Mesendoderm (in vitro differentiated cells): ENCODE measurements at regions not wholly inside any gene's neighbourhood (a gene's known extent, or its start where the extent isn't known, plus 50 kb on each side); places are given as distances from the start of the nearest gene placed in this dataset.

Experiments used
- DNase-seq: peaks from one replicate; pipeline ENCODE4 v3.0.0; 2013
- H2AK5ac ChIP-seq: 2 replicates; pipeline ENCODE4 v1.6.1; 2013; ENCODE audit warnings: low read length, inconsistent platforms
- H2BK120ac ChIP-seq: 2 replicates; pipeline ENCODE4 v1.6.1; 2013; ENCODE audit warnings: low read depth, mild to moderate bottlenecking, low read length, moderate library complexity, mixed read lengths
- H2BK15ac ChIP-seq: replicated peaks from 2 replicates; pipeline ENCODE4 v1.6.1; 2013; ENCODE audit warnings: low read depth, mild to moderate bottlenecking, moderate library complexity
- H2BK5ac ChIP-seq: 2 replicates; pipeline ENCODE4 v1.6.1; 2013; ENCODE audit warnings: low read length, inconsistent platforms
- H3K18ac ChIP-seq: 2 replicates; pipeline ENCODE4 v1.6.1; 2013; ENCODE audit warnings: mild to moderate bottlenecking, low read length, mixed read lengths
- H3K23ac ChIP-seq: one replicate; pipeline ENCODE4 v1.6.1; 2013; ENCODE audit warnings: low read length
- H3K27ac ChIP-seq: 2 replicates; pipeline ENCODE4 v1.5.1; 2013; ENCODE audit warnings: low read depth, mild to moderate bottlenecking, inconsistent platforms, low read length, moderate library complexity
- H3K27me3 ChIP-seq: 2 replicates; pipeline ENCODE4 v1.6.1; 2013; ENCODE audit warnings: low read length, control low read depth, mild to moderate bottlenecking, inconsistent platforms; ENCODE audit not compliant: insufficient read depth, poor library complexity
- H3K36me3 ChIP-seq: 2 replicates; pipeline ENCODE4 v1.6.1; 2013; ENCODE audit warnings: low read length, inconsistent platforms; ENCODE audit not compliant: control insufficient read depth, insufficient read depth
- H3K4ac ChIP-seq: one replicate; pipeline ENCODE4 v1.6.1; 2013; ENCODE audit warnings: low read depth, mild to moderate bottlenecking, low read length, moderate library complexity
- H3K4me1 ChIP-seq: 2 replicates; pipeline ENCODE4 v1.6.1; 2013; ENCODE audit warnings: low read depth, low read length, inconsistent platforms; ENCODE audit not compliant: control insufficient read depth
- H3K4me2 ChIP-seq: 2 replicates; pipeline ENCODE4 v1.6.1; 2013; ENCODE audit warnings: low read length
- H3K4me3 ChIP-seq: 2 replicates; pipeline ENCODE4 v1.5.1; 2013; ENCODE audit warnings: mild to moderate bottlenecking, low read length
- H3K56ac ChIP-seq: one replicate; pipeline ENCODE4 v1.6.1; 2013; ENCODE audit warnings: low read length
- H3K79me1 ChIP-seq: 2 replicates; pipeline ENCODE4 v1.6.1; 2013; ENCODE audit warnings: low read length, inconsistent platforms
- H3K79me2 ChIP-seq: 2 replicates; pipeline ENCODE4 v1.6.1; 2013; ENCODE audit warnings: mild to moderate bottlenecking, low read length; ENCODE audit not compliant: control insufficient read depth, insufficient read depth
- H3K9ac ChIP-seq: 2 replicates; pipeline ENCODE4 v1.6.1; 2013; ENCODE audit warnings: low read length, inconsistent platforms
- H4K5ac ChIP-seq: one replicate; pipeline ENCODE4 v1.6.1; 2013; ENCODE audit warnings: low read length
- H4K8ac ChIP-seq: one replicate; pipeline ENCODE4 v1.6.1; 2013; ENCODE audit warnings: low read depth, mild to moderate bottlenecking, control low read depth, low read length, moderate library complexity
- WGBS: extraction: QIAGEN DNeasy Blood & Tissue Kit; methylation state at CpG from one replicate; pipeline ENCODE4 v1.1.7; 2013; ENCODE audit warnings: low lambda C conversion rate, missing lambda C conversion rate; ENCODE audit not compliant: insufficient coverage; ENCODE audit errors: extremely low coverage; 5-methylcytosine and 5-hydroxymethylcytosine counted together

- H3K4me2 ChIP-seq, result no peak overlapping the region
- no peak overlapping the region for H3K56ac ChIP-seq
- no peak overlapping the region for H4K8ac ChIP-seq
- no peak overlapping the region for H4K5ac ChIP-seq
- H3K36me3 ChIP-seq, result no peaks in the 10 kb centered on the region
- no peak overlapping the region for H2AK5ac ChIP-seq
- no peak overlapping the region for H2BK15ac ChIP-seq
- H2BK5ac ChIP-seq, result no peak overlapping the region
- no peaks in the 10 kb centered on the region for H3K27me3 ChIP-seq
- no CpG with 5 or more reads among the region's 1 CpG for WGBS
- no peak overlapping the region for H3K27ac ChIP-seq
- no peak overlapping the region for H3K9ac ChIP-seq
- no peak overlapping the region for H3K23ac ChIP-seq
- H2BK120ac ChIP-seq, result no peak overlapping the region
- H3K4ac ChIP-seq, result no peak overlapping the region
- DNase-seq, result no peak
- H3K18ac ChIP-seq, result peak overlapping the region; percentile 41
- no peaks in the 10 kb centered on the region for H3K79me2 ChIP-seq
- no peak overlapping the region for H3K4me3 ChIP-seq
- no peaks in the 10 kb centered on the region for H3K4me1 ChIP-seq
- H3K79me1 ChIP-seq, result peaks cover 3% of the 10 kb centered on the region
Measured at GRCh38 chr9:110059461-110059860, 148.5 kb downstream of the C9orf152 start.

- H3K18ac ChIP-seq, result no peak overlapping the region
- no peaks in the 10 kb centered on the region for H3K4me1 ChIP-seq
- H3K23ac ChIP-seq, result no peak overlapping the region
- no peak overlapping the region for H2AK5ac ChIP-seq
- H4K5ac ChIP-seq, result no peak overlapping the region
- no peaks in the 10 kb centered on the region for H3K79me2 ChIP-seq
- H3K4me2 ChIP-seq, result no peak overlapping the region
- peaks cover 2% of the 10 kb centered on the region for H3K79me1 ChIP-seq
- H3K56ac ChIP-seq, result no peak overlapping the region
- H3K27me3 ChIP-seq, result no peaks in the 10 kb centered on the region
- no peak overlapping the region for H3K4me3 ChIP-seq
- WGBS, result no CpG with 5 or more reads among the region's 5 CpGs
- H3K36me3 ChIP-seq, result no peaks in the 10 kb centered on the region
- H2BK120ac ChIP-seq, result no peak overlapping the region
- no peak overlapping the region for H3K9ac ChIP-seq
- H2BK5ac ChIP-seq, result no peak overlapping the region
- H3K4ac ChIP-seq, result no peak overlapping the region
- H4K8ac ChIP-seq, result no peak overlapping the region
- no peak for DNase-seq
- H3K27ac ChIP-seq, result no peak overlapping the region
- no peak overlapping the region for H2BK15ac ChIP-seq
Measured at GRCh38 chr9:110064803-110065202, 143.2 kb downstream of the C9orf152 start.

GRCh38 chr9:110065532-110065931, 142.4 kb downstream of the C9orf152 start:
- no peak overlapping the region for H2BK5ac ChIP-seq
- no peak for DNase-seq
- no peak overlapping the region for H3K9ac ChIP-seq
- no peak overlapping the region for H3K27ac ChIP-seq
- no peaks in the 10 kb centered on the region for H3K27me3 ChIP-seq
- H3K79me2 ChIP-seq, result no peaks in the 10 kb centered on the region
- H2BK120ac ChIP-seq, result no peak overlapping the region
- H3K56ac ChIP-seq, result no peak overlapping the region
- no peaks in the 10 kb centered on the region for H3K4me1 ChIP-seq
- H3K4ac ChIP-seq, result no peak overlapping the region
- H4K8ac ChIP-seq, result no peak overlapping the region
- no peak overlapping the region for H3K4me3 ChIP-seq
- H4K5ac ChIP-seq, result no peak overlapping the region
- H2AK5ac ChIP-seq, result no peak overlapping the region
- no peak overlapping the region for H3K18ac ChIP-seq
- no peak overlapping the region for H3K4me2 ChIP-seq
- no CpG with 5 or more reads among the region's 2 CpGs for WGBS
- no peak overlapping the region for H3K23ac ChIP-seq
- H2BK15ac ChIP-seq, result no peak overlapping the region
- H3K79me1 ChIP-seq, result peaks cover 2% of the 10 kb centered on the region
- H3K36me3 ChIP-seq, result no peaks in the 10 kb centered on the region

- H3K36me3 ChIP-seq, result no peaks in the 10 kb centered on the region
- H3K23ac ChIP-seq, result no peak overlapping the region
- H3K27ac ChIP-seq, result no peak overlapping the region
- H3K56ac ChIP-seq, result no peak overlapping the region
- no peak overlapping the region for H2AK5ac ChIP-seq
- DNase-seq, result no peak
- H3K4me1 ChIP-seq, result no peaks in the 10 kb centered on the region
- no CpG with 5 or more reads among the region's 6 CpGs for WGBS
- H3K27me3 ChIP-seq, result no peaks in the 10 kb centered on the region
- H2BK120ac ChIP-seq, result no peak overlapping the region
- no peaks in the 10 kb centered on the region for H3K79me2 ChIP-seq
- no peak overlapping the region for H3K4me2 ChIP-seq
- no peak overlapping the region for H3K9ac ChIP-seq
- H3K18ac ChIP-seq, result no peak overlapping the region
- H3K4ac ChIP-seq, result no peak overlapping the region
- H3K4me3 ChIP-seq, result no peak overlapping the region
- no peak overlapping the region for H2BK5ac ChIP-seq
- H4K8ac ChIP-seq, result no peak overlapping the region
- H4K5ac ChIP-seq, result no peak overlapping the region
- H2BK15ac ChIP-seq, result no peak overlapping the region
- peaks cover 2% of the 10 kb centered on the region for H3K79me1 ChIP-seq
Measured at GRCh38 chr9:110066929-110067716, 140.8 kb downstream of the C9orf152 start.

- no peak overlapping the region for H2BK15ac ChIP-seq
Measured at GRCh38 chr9:110068212-110068611, 139.7 kb downstream of the C9orf152 start.

More at GRCh38 chr9:110068212-110068611, 139.7 kb downstream of the C9orf152 start:
- no peak overlapping the region for H3K4me3 ChIP-seq
- no peaks in the 10 kb centered on the region for H3K79me2 ChIP-seq
- H4K5ac ChIP-seq, result no peak overlapping the region
- H3K4me1 ChIP-seq, result no peaks in the 10 kb centered on the region
- H3K23ac ChIP-seq, result no peak overlapping the region
- H3K56ac ChIP-seq, result no peak overlapping the region
- no peak overlapping the region for H3K27ac ChIP-seq
- H2BK120ac ChIP-seq, result no peak overlapping the region
- peaks cover 2% of the 10 kb centered on the region for H3K79me1 ChIP-seq
- H2AK5ac ChIP-seq, result no peak overlapping the region
- H3K18ac ChIP-seq, result no peak overlapping the region
- H3K4me2 ChIP-seq, result no peak overlapping the region
- no peak overlapping the region for H3K4ac ChIP-seq
- no peak for DNase-seq
- no peak overlapping the region for H3K9ac ChIP-seq
- H3K36me3 ChIP-seq, result no peaks in the 10 kb centered on the region
- no peak overlapping the region for H4K8ac ChIP-seq
- no peak overlapping the region for H2BK5ac ChIP-seq
- no peaks in the 10 kb centered on the region for H3K27me3 ChIP-seq
